ENCODE measurements at regions not wholly inside any gene's neighbourhood (a gene's known extent, or its start where the extent isn't known, plus 50 kb on each side); places are given as distances from the start of the nearest gene placed in this dataset.

- no peak for TF ChIP-seq POLR2A (IDR thresholded peaks at IDR 0.05)
- no peak for TF ChIP-seq POLR2AphosphoS5 (IDR thresholded peaks at IDR 0.05)
- TF ChIP-seq CTCF (IDR thresholded peaks at IDR 0.05) = no peak
- no peaks in the 10 kb centered on the region for H3K36me3 ChIP-seq
- H3K4me1 ChIP-seq = no peaks in the 10 kb centered on the region
- H3K27ac ChIP-seq = no peak overlapping the region
- intact Hi-C loops (cut with DNase I; ENCODE audit: low total_unique reads) = no loop called here
- H3K4me3 ChIP-seq = no peak overlapping the region
- DNase-seq (ENCODE audit: low spot score in 2 of 2) = no peak
- no peaks in the 10 kb centered on the region for H3K27me3 ChIP-seq
- H3K9me3 ChIP-seq = no peaks in the 10 kb centered on the region
These were observed 1932.2 kb upstream of the CELF4 start for GRCh38 chr18:39497821-39498220.

GRCh38 chr18:39496986-39497385 is 1931.4 kb upstream of the CELF4 start:
- Histone ChIP-seq H3K4me3 (no peak overlapping the region), H3K36me3 (no peaks in the 10 kb centered on the region), H3K27ac (no peak overlapping the region), H3K27me3 (no peaks in the 10 kb centered on the region), H3K9me3 (no peaks in the 10 kb centered on the region), H3K4me1 (no peaks in the 10 kb centered on the region)
- no peak for TF ChIP-seq POLR2A (IDR thresholded peaks at IDR 0.05)
- no peak for TF ChIP-seq CTCF (IDR thresholded peaks at IDR 0.05)
- TF ChIP-seq POLR2AphosphoS5 (IDR thresholded peaks at IDR 0.05) = no peak
- DNase-seq (ENCODE audit: low spot score in 2 of 2) = no peak
- intact Hi-C loops (cut with DNase I; ENCODE audit: low total_unique reads) = no loop called here

- Histone ChIP-seq H3K36me3 (no peaks in the 10 kb centered on the region), H3K27ac (no peak overlapping the region), H3K27me3 (no peaks in the 10 kb centered on the region), H3K4me3 (no peak overlapping the region), H3K4me1 (no peaks in the 10 kb centered on the region), H3K9me3 (no peaks in the 10 kb centered on the region)
- intact Hi-C loops (cut with DNase I; ENCODE audit: low total_unique reads) = no loop called here
- no peak for DNase-seq (ENCODE audit: low spot score in 2 of 2)
- no peak for TF ChIP-seq POLR2AphosphoS5 (IDR thresholded peaks at IDR 0.05)
- no peak for TF ChIP-seq CTCF (IDR thresholded peaks at IDR 0.05)
- TF ChIP-seq POLR2A (IDR thresholded peaks at IDR 0.05) = no peak
These were observed 1928.8 kb upstream of the CELF4 start for GRCh38 chr18:39494211-39494896.

GRCh38 chr18:39491408-39491807 is 1925.8 kb upstream of the CELF4 start:
- Histone ChIP-seq H3K9me3 (no peaks in the 10 kb centered on the region), H3K27me3 (no peaks in the 10 kb centered on the region), H3K4me1 (no peaks in the 10 kb centered on the region), H3K27ac (no peak overlapping the region), H3K4me3 (no peak overlapping the region), H3K36me3 (no peaks in the 10 kb centered on the region)
- DNase-seq (ENCODE audit: low spot score in 2 of 2) = no peak
- intact Hi-C loops (cut with DNase I; ENCODE audit: low total_unique reads) = no loop called here
- TF ChIP-seq POLR2AphosphoS5 (IDR thresholded peaks at IDR 0.05) (no peak), CTCF (IDR thresholded peaks at IDR 0.05) (no peak), POLR2A (IDR thresholded peaks at IDR 0.05) (no peak)

- no peaks in the 10 kb centered on the region for H3K27me3 ChIP-seq
- no peaks in the 10 kb centered on the region for H3K36me3 ChIP-seq
- no peaks in the 10 kb centered on the region for H3K4me1 ChIP-seq
- TF ChIP-seq CTCF (IDR thresholded peaks at IDR 0.05) (no peak), POLR2A (IDR thresholded peaks at IDR 0.05) (no peak), POLR2AphosphoS5 (IDR thresholded peaks at IDR 0.05) (no peak)
- no peak overlapping the region for H3K27ac ChIP-seq
- no peak for DNase-seq (ENCODE audit: low spot score in 2 of 2)
- H3K9me3 ChIP-seq = no peaks in the 10 kb centered on the region
- intact Hi-C loops (cut with DNase I; ENCODE audit: low total_unique reads) = no loop called here
- no peak overlapping the region for H3K4me3 ChIP-seq
These were observed 1923.8 kb upstream of the CELF4 start for GRCh38 chr18:39489431-39489830.
